ENCODE measurements at regions not wholly inside any gene's neighbourhood (a gene's known extent, or its start where the extent isn't known, plus 50 kb on each side); places are given as distances from the start of the nearest gene placed in this dataset.

DNA sequence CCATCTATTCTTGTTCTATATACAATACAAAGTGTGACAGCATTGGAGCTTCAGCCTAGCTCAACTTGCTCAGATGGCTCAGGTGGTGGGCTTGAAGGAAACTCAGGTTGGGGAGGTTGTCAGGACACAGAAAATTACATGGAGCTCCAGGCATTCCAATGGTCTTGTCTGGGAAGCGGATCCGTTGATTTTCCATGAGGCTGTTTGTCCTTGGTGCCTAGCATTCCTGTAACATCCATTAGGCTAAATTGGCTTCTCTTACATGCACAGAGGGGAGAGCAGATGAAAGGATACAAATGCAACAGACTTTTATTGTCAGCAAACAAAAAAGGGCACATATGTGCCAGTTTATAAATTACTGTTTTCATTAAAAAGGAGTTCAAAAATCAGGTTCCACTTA is 75.5 kb upstream of the OTX2 start:
- TF ChIP-seq, protein P1, sequence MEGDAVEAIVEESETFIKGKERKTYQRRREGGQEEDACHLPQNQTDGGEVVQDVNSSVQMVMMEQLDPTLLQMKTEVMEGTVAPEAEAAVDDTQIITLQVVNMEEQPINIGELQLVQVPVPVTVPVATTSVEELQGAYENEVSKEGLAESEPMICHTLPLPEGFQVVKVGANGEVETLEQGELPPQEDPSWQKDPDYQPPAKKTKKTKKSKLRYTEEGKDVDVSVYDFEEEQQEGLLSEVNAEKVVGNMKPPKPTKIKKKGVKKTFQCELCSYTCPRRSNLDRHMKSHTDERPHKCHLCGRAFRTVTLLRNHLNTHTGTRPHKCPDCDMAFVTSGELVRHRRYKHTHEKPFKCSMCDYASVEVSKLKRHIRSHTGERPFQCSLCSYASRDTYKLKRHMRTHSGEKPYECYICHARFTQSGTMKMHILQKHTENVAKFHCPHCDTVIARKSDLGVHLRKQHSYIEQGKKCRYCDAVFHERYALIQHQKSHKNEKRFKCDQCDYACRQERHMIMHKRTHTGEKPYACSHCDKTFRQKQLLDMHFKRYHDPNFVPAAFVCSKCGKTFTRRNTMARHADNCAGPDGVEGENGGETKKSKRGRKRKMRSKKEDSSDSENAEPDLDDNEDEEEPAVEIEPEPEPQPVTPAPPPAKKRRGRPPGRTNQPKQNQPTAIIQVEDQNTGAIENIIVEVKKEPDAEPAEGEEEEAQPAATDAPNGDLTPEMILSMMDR (IDR thresholded peaks at IDR 0.05), result no peak
- TF ChIP-seq POLR2AphosphoS5 (IDR thresholded peaks at IDR 0.05), result no peak
- TF ChIP-seq POLR2A (IDR thresholded peaks at IDR 0.05; ENCODE audit: low read depth), result no peak
